PC-3 (cell line): ENCODE measurements at regions not wholly inside any gene's neighbourhood (a gene's known extent, or its start where the extent isn't known, plus 50 kb on each side); places are given as distances from the start of the nearest gene placed in this dataset.

ENCODE experiments used
- ATAC-seq: fragments of 200-7000 bp; cut with Tn5 transposase; 2 replicates; pipeline ENCODE4 v1.9.1; 2020; ENCODE audit warnings: mild to moderate bottlenecking, moderate library complexity
- BruUV-seq: library from RNA; stranded (reverse); fragments of 400-500 nt; replicated peaks from 2 replicates; lab custom pipeline; 2021; lab: Mats Ljungman, UMichigan
- CTCF ChIA-PET: fragments of 300-600 bp; sonication (Branson Sonifier 250); formaldehyde crosslinking; loops from one replicate; lab custom pipeline; 2022; ENCODE audit warnings: antibody characterized with exemption; lab: Charles Lee
- POLR2A ChIA-PET: fragments of 300-600 bp; sonication (Branson Sonifier 250); formaldehyde crosslinking; loops from one replicate; lab custom pipeline; 2022; ENCODE audit warnings: antibody characterized with exemption; ENCODE audit not compliant: unreplicated experiment; lab: Charles Lee
- DNase-seq: peaks from one replicate; pipeline ENCODE4 v3.0.0-alpha.2; 2015
- H2AFZ ChIP-seq: fragments of 300-600 bp; sonication (generic); 2 replicates; pipeline ENCODE4 v1.6.0; 2016; ENCODE audit warnings: antibody characterized with exemption, low read length
- H3F3A ChIP-seq: fragments of 300-600 bp; sonication (generic); one replicate; pipeline ENCODE4 v1.6.0; 2017; ENCODE audit warnings: antibody characterized with exemption, low read length, control low read depth, mild to moderate bottlenecking; ENCODE audit not compliant: unreplicated experiment
- H3K27ac ChIP-seq: fragments of 300-600 bp; sonication (generic); 2 replicates; pipeline ENCODE4 v1.5.1; 2016; ENCODE audit warnings: mild to moderate bottlenecking, low read length
- H3K27me3 ChIP-seq: fragments of 300-600 bp; sonication (generic); 2 replicates; pipeline ENCODE4 v1.6.1; 2016; ENCODE audit warnings: low read length, mixed read lengths
- H3K36me3 ChIP-seq: fragments of 300-600 bp; sonication (generic); 2 replicates; pipeline ENCODE4 v1.6.1; 2016; ENCODE audit warnings: low read depth, mixed run types, low read length, mixed read lengths
- H3K4me1 ChIP-seq: fragments of 300-600 bp; sonication (generic); 2 replicates; pipeline ENCODE4 v1.5.1; 2016; ENCODE audit warnings: low read length; ENCODE audit not compliant: insufficient read depth
- H3K4me2 ChIP-seq: fragments of 300-600 bp; sonication (generic); 2 replicates; pipeline ENCODE4 v1.6.0; 2016; ENCODE audit warnings: low read length
- H3K4me3 ChIP-seq: fragments of 300-600 bp; sonication (generic); 2 replicates; pipeline ENCODE4 v1.5.1; 2016; ENCODE audit warnings: mild to moderate bottlenecking, low read length, mixed read lengths
- H3K79me2 ChIP-seq: fragments of 300-600 bp; sonication (generic); 2 replicates; pipeline ENCODE4 v1.6.1; 2017; ENCODE audit warnings: low read length, mixed read lengths
- H3K9ac ChIP-seq: fragments of 300-600 bp; sonication (generic); 2 replicates; pipeline ENCODE4 v1.6.0; 2016; ENCODE audit warnings: mild to moderate bottlenecking, low read length
- H3K9me2 ChIP-seq: fragments of 300-600 bp; sonication (generic); replicated peaks from 2 replicates; pipeline ENCODE4 v1.6.1; 2016; ENCODE audit warnings: mixed run types, low read length, mixed read lengths
- H3K9me3 ChIP-seq: fragments of 300-600 bp; sonication (generic); 2 replicates; pipeline ENCODE4 v1.6.1; 2016; ENCODE audit warnings: low read length, mixed read lengths
- H4K20me1 ChIP-seq: fragments of 300-600 bp; sonication (generic); 2 replicates; pipeline ENCODE4 v1.6.1; 2016; ENCODE audit warnings: low read length, mixed read lengths
- EZH2 ChIP-seq: fragments of 300-600 bp; sonication (generic); IDR thresholded peaks from one replicate; pipeline ENCODE4 v1.6.1; 2017; ENCODE audit warnings: antibody characterized with exemption, mild to moderate bottlenecking, low read length; ENCODE audit not compliant: unreplicated experiment
- EZH2phosphoT487 ChIP-seq: fragments of 300-600 bp; sonication (generic); IDR thresholded peaks from 2 replicates; pipeline ENCODE4 v1.6.1; 2018; ENCODE audit warnings: mild to moderate bottlenecking, antibody characterized with exemption, low read length, borderline replicate concordance
- intact Hi-C: fragments of 100-400 bp; cut with micrococcal nuclease; formaldehyde crosslinking; loops from 2 replicates; pipeline ENCODE4 v1.9.0; 2023
- TF ChIP-seq, protein P1 (sequence below): fragments of 300-600 bp; sonication (generic); conservative IDR thresholded peaks from 2 replicates; pipeline ENCODE4 v1.5.1; 2017; ENCODE audit warnings: antibody characterized with exemption, low read depth, mild to moderate bottlenecking, low read length

DNA sequence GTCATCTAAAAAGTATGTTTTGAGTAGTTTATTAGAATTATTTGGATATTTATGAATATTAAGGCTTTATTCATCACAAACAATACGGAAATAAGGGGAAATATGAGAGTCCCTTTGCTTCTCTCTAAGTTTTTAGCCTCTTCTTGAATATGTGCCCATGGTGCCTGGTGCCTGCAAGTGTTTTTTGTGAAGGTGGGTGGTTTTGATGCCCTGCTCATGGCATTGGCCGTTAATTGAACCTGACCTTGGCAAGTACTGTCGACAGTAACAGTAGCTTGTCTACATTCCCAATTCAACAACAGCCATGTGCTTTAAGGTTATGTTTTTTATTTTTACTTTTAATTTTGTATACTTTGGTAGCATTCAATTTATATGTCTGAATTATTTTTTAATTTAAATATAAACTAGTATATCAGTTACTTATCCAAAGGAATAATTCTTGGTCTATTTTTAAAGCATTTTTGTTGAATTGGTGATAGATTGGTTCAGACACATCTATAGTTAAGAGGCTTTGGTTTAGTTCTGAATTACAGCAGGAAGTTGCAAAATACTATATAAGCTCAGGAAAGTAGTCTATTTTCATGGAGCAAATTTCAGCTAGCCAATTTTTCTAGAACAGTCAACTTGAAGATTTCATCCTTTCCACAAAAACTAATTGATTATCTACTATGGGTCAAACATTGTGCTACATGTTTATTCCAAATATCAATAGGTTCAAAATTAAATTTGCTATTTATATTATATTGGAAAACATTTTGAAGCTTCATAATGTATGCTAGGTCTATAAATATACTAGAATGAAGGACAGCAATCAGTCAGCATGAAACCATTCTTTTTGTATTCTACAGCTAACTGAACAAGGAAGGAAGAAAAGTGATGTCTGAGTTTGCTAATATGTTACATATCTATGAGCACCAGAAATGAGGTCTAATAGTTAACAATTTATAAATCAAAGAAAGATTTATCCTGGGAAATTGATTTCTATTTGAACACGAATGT is 184.4 kb downstream of the MRPL39 start:
- no peak overlapping the region for H3K27ac ChIP-seq
- TF ChIP-seq EZH2 (no peak), EZH2phosphoT487 (no peak)
- TF ChIP-seq, protein P1, sequence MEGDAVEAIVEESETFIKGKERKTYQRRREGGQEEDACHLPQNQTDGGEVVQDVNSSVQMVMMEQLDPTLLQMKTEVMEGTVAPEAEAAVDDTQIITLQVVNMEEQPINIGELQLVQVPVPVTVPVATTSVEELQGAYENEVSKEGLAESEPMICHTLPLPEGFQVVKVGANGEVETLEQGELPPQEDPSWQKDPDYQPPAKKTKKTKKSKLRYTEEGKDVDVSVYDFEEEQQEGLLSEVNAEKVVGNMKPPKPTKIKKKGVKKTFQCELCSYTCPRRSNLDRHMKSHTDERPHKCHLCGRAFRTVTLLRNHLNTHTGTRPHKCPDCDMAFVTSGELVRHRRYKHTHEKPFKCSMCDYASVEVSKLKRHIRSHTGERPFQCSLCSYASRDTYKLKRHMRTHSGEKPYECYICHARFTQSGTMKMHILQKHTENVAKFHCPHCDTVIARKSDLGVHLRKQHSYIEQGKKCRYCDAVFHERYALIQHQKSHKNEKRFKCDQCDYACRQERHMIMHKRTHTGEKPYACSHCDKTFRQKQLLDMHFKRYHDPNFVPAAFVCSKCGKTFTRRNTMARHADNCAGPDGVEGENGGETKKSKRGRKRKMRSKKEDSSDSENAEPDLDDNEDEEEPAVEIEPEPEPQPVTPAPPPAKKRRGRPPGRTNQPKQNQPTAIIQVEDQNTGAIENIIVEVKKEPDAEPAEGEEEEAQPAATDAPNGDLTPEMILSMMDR, result no peak
- ATAC-seq (no peak), DNase-seq (no peak)
- H3K4me3 ChIP-seq, result no peak overlapping the region
- no peaks in the 10 kb centered on the region for H3K36me3 ChIP-seq
- H3F3A ChIP-seq, result no peaks in the 10 kb centered on the region
- no TSS peak for BruUV-seq
- POLR2A ChIA-PET, result no interaction called here
- no peak overlapping the region for H3K9ac ChIP-seq
- H3K4me2 ChIP-seq, result no peak overlapping the region
- H3K79me2 ChIP-seq, result no peaks in the 10 kb centered on the region
- CTCF ChIA-PET, result no interaction called here
- H4K20me1 ChIP-seq, result no peaks in the 10 kb centered on the region
- no peaks in the 10 kb centered on the region for H3K4me1 ChIP-seq
- H3K27me3 ChIP-seq, result no peaks in the 10 kb centered on the region
- intact Hi-C loops, result loop anchor here (5.0 kb wide), 2 partner anchors 149 to 279 kb away; no protein-coding TSS in a partner anchor
- no peaks in the 10 kb centered on the region for H3K9me2 ChIP-seq
- no peaks in the 10 kb centered on the region for H3K9me3 ChIP-seq
- H2AFZ ChIP-seq, result no peak overlapping the region

DNA sequence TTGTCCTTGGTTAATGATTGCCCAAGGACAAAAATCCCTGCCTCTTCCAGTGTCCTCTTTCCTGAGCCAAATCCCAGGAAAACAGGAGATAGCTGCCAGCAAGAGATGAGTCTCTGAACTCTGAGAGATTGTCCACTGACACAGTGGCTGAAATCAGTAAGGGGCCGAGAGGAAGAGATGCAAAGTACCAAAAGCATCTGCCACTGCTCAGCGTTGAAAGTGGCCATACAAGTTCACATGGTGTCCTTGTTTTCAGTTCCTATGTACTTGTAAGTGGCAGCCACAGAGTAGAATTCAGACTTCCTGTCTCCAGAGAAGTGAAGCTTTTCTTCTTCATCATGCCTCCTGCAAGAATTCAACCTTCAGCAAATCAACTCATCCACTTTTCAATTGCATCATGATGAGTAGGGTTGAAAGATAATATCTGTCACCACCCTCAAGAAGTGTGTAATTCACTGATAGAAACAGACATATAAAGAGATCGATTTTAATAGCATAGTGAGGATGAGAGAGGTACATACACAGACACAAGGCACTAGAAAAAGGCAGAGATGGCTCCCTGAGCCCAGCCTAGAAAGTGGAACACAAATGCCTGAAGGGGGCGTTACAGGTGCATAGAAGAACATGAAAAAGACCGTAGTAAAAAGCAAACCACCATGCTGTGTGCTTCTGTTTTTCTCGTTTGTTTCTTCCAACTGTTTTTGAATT is 185.8 kb downstream of the MRPL39 start:
- H3K4me2 ChIP-seq, result no peak overlapping the region
- intact Hi-C loops, result loop anchor here (2.0 to 5.0 kb wide), 3 partner anchors 151 to 281 kb away; partner anchors contain the start of gene MRPL39
- H3K79me2 ChIP-seq, result no peaks in the 10 kb centered on the region
- DNase-seq (peak; percentile 78), ATAC-seq (peak; percentile 93)
- H3K9ac ChIP-seq, result no peak overlapping the region
- ChIA-PET POLR2A (no interaction called here), CTCF (no interaction called here)
- H2AFZ ChIP-seq, result 0 out of 2 replicates have a peak overlapping the region, but pooled peaks have one; percentile 17
- H4K20me1 ChIP-seq, result no peaks in the 10 kb centered on the region
- H3K9me2 ChIP-seq, result no peaks in the 10 kb centered on the region
- H3K36me3 ChIP-seq, result no peaks in the 10 kb centered on the region
- no peak overlapping the region for H3K4me3 ChIP-seq
- H3K4me1 ChIP-seq, result no peaks in the 10 kb centered on the region
- no peaks in the 10 kb centered on the region for H3K27me3 ChIP-seq
- TF ChIP-seq, protein P1, result peak; percentile 81
- TF ChIP-seq EZH2 (no peak), EZH2phosphoT487 (no peak)
- no peaks in the 10 kb centered on the region for H3K9me3 ChIP-seq
- no peak overlapping the region for H3K27ac ChIP-seq
- H3F3A ChIP-seq, result no peaks in the 10 kb centered on the region
- no TSS peak for BruUV-seq
